ENCODE measurements at regions not wholly inside any gene's neighbourhood (a gene's known extent, or its start where the extent isn't known, plus 50 kb on each side); places are given as distances from the start of the nearest gene placed in this dataset.

DNA sequence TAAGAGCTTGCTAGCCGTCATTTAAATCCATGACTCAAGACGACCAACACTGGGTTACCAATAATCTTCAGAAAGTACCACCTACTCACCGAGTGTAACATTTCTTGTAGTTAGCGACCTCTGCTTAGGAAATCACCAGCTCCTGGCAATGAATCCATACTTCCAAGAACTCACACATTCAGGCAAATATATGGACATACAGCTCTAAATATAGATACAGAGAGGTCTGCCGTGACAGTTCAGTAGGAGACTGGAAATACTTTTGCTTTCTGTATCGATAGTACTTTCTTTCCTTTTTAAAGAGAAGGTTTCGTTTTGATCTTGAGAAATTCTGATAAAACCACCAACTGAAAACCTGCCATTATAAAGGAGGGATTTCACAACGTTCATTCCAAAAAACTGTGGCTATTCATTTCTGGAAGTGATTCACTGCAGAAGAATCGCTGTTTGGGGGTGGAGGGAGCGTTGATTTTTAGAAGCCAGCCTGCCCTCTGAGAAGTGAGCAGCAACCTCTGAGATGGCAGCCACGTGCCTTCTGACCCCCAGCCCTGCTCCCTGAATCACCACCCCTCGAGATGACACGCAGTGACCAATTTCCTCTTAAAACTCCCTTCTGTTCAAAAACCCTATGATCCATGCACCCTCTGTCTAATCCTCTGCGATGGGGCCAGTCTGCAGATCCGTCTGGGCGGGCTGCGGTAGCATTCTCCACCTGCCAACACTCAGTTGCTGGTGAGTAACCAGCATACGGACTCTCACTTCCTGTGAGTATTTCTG, 179.0 kb upstream of the KLF14 start:
- Histone ChIP-seq H3K4me3 (peak overlapping the region; percentile 54), H3K36me3 (no peaks in the 10 kb centered on the region), H3K27me3 (no peaks in the 10 kb centered on the region), H3K4me1 (peaks cover 39% of the 10 kb centered on the region), H3K9me3 (replicated peaks) (no peaks in the 10 kb centered on the region), H3K27ac (peak overlapping the region; percentile 86)
- DNase-seq: peak; percentile 79 to 80

DNA sequence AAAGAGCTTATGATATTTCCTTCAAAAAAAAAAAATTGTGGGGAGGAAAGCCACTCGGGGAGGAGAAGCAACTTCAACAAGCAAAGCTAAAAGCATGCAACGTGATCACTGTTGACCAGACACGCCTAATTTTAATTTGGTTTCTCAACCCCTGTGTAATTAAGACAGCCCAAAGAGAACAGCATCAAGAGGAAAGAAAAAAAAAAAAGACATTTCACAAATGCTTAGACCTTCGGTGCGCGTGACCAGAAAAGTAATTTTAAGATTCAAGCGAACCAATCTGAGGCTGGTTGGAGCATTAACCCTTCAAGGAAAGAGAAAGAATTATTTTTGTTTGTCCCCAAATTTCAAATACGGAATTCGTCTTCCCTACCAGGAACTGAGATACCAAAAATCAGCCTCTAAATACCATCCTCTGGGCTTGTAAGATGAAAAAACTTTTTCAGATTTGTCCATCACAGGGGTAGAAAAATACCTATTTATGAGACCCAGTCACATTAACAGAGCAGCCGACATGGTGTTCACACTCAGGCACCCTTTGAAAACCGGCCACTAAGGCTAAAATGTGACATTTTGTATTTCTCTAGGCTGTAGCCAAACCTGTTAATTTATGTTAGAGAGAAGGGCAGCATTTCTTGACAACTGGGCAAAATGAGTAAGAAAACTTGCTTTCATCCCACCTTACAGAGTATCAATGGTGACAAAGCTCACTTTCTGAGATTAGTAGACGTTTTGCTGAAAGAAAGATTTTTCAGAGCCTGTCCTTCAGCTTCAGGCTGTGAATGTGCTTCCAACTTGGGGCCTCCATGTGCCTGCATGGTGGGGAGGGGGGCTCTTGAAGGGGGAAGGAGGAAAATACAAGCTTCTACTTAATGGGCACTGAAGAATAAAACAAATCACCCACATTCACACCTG, 179.9 kb upstream of the KLF14 start:
- Histone ChIP-seq H3K4me3 (peak overlapping the region; percentile 54), H3K36me3 (no peaks in the 10 kb centered on the region), H3K4me1 (peaks cover 39% of the 10 kb centered on the region), H3K9me3 (replicated peaks) (no peaks in the 10 kb centered on the region), H3K27me3 (no peaks in the 10 kb centered on the region), H3K27ac (peak overlapping the region; percentile 86)
- DNase-seq: no peak

DNA sequence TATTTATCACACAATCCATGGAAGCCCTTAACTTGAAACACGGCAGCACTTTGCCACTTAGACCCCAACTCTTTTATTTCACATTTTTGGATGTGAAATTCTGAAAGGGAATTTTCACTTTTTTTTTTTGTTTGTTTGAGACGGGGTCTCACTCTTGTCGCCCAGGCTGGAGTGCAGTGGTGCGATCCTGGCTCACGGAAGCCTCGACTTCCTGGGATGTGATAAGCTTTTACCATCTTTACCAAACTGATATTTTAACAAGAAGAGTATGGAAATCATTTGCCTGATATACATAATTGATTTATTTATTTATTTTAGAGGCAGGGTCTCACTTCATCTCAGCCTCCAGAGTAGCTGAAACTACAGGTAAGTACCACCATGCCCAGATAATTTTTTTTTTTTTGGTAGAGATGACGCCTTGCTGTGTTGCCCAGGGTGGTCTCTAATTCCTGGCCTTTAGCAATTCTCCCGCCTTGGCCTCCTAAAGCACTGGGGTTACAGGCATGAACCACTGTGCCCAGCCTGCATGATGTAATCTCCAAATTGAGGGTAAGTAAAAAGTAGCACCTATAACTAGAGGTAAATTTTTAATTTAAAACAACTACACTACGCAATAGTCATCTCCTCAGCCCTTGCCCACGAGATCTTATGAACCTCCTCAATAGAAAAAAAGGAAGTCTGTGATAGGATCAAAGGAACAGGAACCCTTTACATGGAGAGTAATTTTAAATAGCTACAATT, 180.7 kb upstream of the KLF14 start:
- H3K4me3 ChIP-seq: no peak overlapping the region
- no peaks in the 10 kb centered on the region for H3K36me3 ChIP-seq
- peak overlapping the region; percentile 86; the same call in 1 of the 2 replicates for H3K27ac ChIP-seq
- no peak for DNase-seq
- no peaks in the 10 kb centered on the region for H3K9me3 ChIP-seq (replicated peaks)
- peaks cover 39% of the 10 kb centered on the region for H3K4me1 ChIP-seq
- H3K27me3 ChIP-seq: no peaks in the 10 kb centered on the region

GRCh38 chr7:130917669-130918128, 183.7 kb upstream of the KLF14 start:
- Histone ChIP-seq H3K27me3 (no peaks in the 10 kb centered on the region), H3K4me1 (peaks cover 35% of the 10 kb centered on the region)

GRCh38 chr7:130918129-130919052, 184.4 kb upstream of the KLF14 start:
- peaks cover 33% of the 10 kb centered on the region for H3K4me1 ChIP-seq
- H3K36me3 ChIP-seq: no peaks in the 10 kb centered on the region
- H3K27ac ChIP-seq: no peak overlapping the region
- no peaks in the 10 kb centered on the region for H3K27me3 ChIP-seq
- H3K9me3 ChIP-seq (replicated peaks): no peaks in the 10 kb centered on the region
- no peak overlapping the region for H3K4me3 ChIP-seq
- DNase-seq: no peak

More at GRCh38 chr7:130917669-130918128, 183.7 kb upstream of the KLF14 start:
- no peak for DNase-seq
- H3K27ac ChIP-seq: no peak overlapping the region
- H3K9me3 ChIP-seq (replicated peaks): no peaks in the 10 kb centered on the region
- no peaks in the 10 kb centered on the region for H3K36me3 ChIP-seq
- H3K4me3 ChIP-seq: no peak overlapping the region

DNA sequence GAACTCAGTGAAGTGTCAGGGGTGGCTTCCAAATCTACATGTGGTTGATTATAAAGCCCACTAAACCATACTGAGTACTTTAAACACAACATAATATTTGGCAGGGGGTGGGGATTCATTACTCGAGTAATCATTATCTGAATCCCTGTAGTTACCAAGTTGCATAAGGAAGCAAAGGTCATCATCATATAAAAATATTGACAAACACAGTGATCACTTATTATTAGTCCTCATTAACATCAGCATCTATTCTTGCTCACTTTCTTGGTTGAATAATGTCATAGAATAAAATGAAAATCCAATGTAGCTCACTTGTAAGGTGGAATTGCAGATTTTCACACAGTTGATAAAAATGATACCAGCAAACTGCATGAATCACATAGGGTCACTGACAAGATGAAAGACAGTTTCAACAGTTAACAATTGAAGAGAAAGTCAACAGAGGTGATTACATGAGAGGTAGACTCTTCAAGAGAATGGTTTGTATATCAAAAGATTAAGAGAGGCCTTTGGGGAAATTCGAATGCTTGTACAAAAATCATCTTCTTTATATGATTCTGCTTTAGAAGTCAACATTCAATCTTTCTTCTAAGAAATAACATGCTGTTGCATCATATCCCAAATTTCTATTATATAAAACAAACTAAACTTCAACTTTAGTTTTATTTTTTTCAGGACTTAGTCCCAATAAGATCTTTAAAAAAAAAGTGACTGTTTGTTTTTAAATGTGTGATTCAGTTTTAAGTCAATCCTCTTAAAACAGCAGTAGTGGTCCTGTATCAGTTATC, 185.5 kb upstream of the KLF14 start:
- no peak for DNase-seq
- Histone ChIP-seq H3K36me3 (no peaks in the 10 kb centered on the region), H3K4me1 (peaks cover 24% of the 10 kb centered on the region), H3K27me3 (no peaks in the 10 kb centered on the region), H3K9me3 (replicated peaks) (no peaks in the 10 kb centered on the region), H3K27ac (no peak overlapping the region), H3K4me3 (no peak overlapping the region)

DNA sequence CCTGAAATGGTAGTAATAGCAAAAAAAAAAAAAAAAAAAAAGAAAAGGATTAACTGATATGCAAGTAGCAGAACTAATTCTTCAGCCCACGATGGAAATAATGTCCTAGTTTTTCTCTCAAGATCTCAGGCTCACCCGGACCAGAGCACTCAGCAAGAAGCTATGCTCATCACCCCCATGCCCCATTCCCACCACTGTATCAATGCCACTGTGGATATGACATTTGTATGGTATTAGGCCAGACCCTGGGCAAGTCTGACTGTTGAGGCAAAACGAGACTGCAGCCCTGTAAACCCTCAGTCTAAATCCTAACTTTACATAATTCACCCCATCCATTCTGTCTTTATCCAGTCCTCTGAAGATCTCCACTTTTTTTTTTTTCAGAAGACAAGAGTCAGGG, 186.1 kb upstream of the KLF14 start:
- Histone ChIP-seq H3K27me3 (no peaks in the 10 kb centered on the region), H3K4me1 (peaks cover 24% of the 10 kb centered on the region), H3K27ac (peak overlapping the region; percentile 56; the same call in 1 of the 2 replicates), H3K9me3 (replicated peaks) (no peaks in the 10 kb centered on the region), H3K4me3 (no peak overlapping the region; the same call in 1 of the 2 replicates), H3K36me3 (no peaks in the 10 kb centered on the region)
- DNase-seq: peak in 1 of 2 experiments; percentile 17

- no peaks in the 10 kb centered on the region for H3K36me3 ChIP-seq
- H3K4me3 ChIP-seq: peak overlapping the region; percentile 56
- no peaks in the 10 kb centered on the region for H3K27me3 ChIP-seq
- H3K27ac ChIP-seq: peak overlapping the region; percentile 56
- H3K4me1 ChIP-seq: peaks cover 24% of the 10 kb centered on the region
- no peaks in the 10 kb centered on the region for H3K9me3 ChIP-seq (replicated peaks)
- DNase-seq: peak; percentile 57 to 76
These were observed 187.6 kb upstream of the KLF14 start for GRCh38 chr7:130921391-130922180.

- no peak overlapping the region; the same call in 1 of the 2 replicates for H3K27ac ChIP-seq
- peaks cover 23% of the 10 kb centered on the region for H3K4me1 ChIP-seq
- no peaks in the 10 kb centered on the region for H3K9me3 ChIP-seq (replicated peaks)
- H3K27me3 ChIP-seq: no peaks in the 10 kb centered on the region
- H3K36me3 ChIP-seq: no peaks in the 10 kb centered on the region
- peak in 1 of 2 experiments; percentile 38 for DNase-seq
- peak overlapping the region; percentile 56 for H3K4me3 ChIP-seq
These were observed 188.5 kb upstream of the KLF14 start for GRCh38 chr7:130922206-130923112.

DNA sequence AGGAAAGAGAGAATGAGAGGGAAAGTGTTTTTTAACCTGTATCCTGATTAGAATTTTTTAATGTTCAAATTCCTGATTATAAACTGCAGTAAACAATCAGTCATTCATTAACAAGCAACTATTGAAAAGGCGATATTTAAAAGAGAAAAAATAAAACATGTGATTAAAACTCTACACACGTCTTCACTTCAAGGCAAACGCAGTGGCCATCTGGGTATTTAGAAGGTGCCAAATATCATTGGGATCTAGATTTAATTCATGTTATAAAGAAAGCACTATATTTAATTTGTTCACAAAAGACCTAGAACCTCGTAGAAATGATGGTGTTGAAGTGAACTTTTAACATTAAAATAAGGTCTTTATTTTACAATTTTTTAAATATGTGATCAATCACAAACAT, 189.4 kb upstream of the KLF14 start:
- Histone ChIP-seq H3K27me3 (no peaks in the 10 kb centered on the region), H3K36me3 (no peaks in the 10 kb centered on the region), H3K4me3 (no peak overlapping the region), H3K4me1 (peaks cover 19% of the 10 kb centered on the region), H3K27ac (no peak overlapping the region), H3K9me3 (replicated peaks) (no peaks in the 10 kb centered on the region)
- DNase-seq: no peak

DNA sequence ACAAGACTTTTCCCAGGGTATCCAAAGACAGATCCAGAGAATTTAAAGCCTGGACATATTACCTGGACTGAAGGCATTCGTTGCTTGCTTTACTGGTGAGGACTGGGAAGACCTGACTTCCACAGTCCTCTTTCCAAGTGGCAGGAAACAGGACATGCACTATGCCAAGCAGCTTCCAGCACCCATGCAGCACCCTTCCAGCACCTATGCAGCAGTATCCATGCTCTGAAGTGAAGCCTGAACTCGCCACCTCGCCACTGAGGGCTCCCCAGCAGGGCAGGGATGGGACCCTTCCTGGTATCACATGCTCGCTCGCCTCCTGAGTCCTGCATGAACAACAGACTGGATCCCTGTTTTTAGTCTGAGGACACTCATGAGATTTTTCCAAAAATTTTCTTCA, 189.9 kb upstream of the KLF14 start:
- peaks cover 19% of the 10 kb centered on the region for H3K4me1 ChIP-seq
- no peak for DNase-seq
- no peaks in the 10 kb centered on the region for H3K27me3 ChIP-seq
- H3K36me3 ChIP-seq: no peaks in the 10 kb centered on the region
- H3K9me3 ChIP-seq (replicated peaks): no peaks in the 10 kb centered on the region
- H3K27ac ChIP-seq: no peak overlapping the region
- no peak overlapping the region for H3K4me3 ChIP-seq

Data from SJCRH30 (cell line).